GM23248 (cell line): ENCODE measurements at regions not wholly inside any gene's neighbourhood (a gene's known extent, or its start where the extent isn't known, plus 50 kb on each side); places are given as distances from the start of the nearest gene placed in this dataset.

Source experiments
- DNase-seq: peaks from one replicate; pipeline ENCODE4 v3.0.0-alpha.2; 2015
- H2AFZ ChIP-seq: fragments of 200-600 bp; sonication (generic); 2 replicates; pipeline ENCODE4 v1.6.1; 2016; ENCODE audit warnings: antibody characterized with exemption
- H3F3A ChIP-seq: fragments of 200-600 bp; sonication (generic); 2 replicates; pipeline ENCODE4 v1.6.1; 2016; ENCODE audit warnings: mild to moderate bottlenecking, antibody characterized with exemption, mixed run types; ENCODE audit not compliant: insufficient read depth
- H3K27ac ChIP-seq: fragments of 200-600 bp; sonication (generic); 2 replicates; pipeline ENCODE4 v1.5.1; 2016; ENCODE audit warnings: mild to moderate bottlenecking
- H3K27me3 ChIP-seq: fragments of 200-600 bp; sonication (generic); replicated peaks from 2 replicates; pipeline ENCODE4 v1.6.1; 2016; ENCODE audit warnings: mild to moderate bottlenecking; ENCODE audit not compliant: insufficient read depth
- H3K36me3 ChIP-seq: fragments of 200-600 bp; sonication (generic); 2 replicates; pipeline ENCODE4 v1.6.1; 2016; ENCODE audit warnings: low read depth, mild to moderate bottlenecking
- H3K4me1 ChIP-seq: fragments of 200-600 bp; sonication (generic); 2 replicates; pipeline ENCODE4 v1.6.1; 2016; ENCODE audit warnings: mild to moderate bottlenecking; ENCODE audit not compliant: insufficient read depth
- H3K4me2 ChIP-seq: fragments of 200-600 bp; sonication (generic); one replicate; pipeline ENCODE4 v1.6.1; 2016; ENCODE audit warnings: mild to moderate bottlenecking; ENCODE audit not compliant: unreplicated experiment
- H3K4me3 ChIP-seq: fragments of 200-600 bp; sonication (generic); 2 replicates; pipeline ENCODE4 v1.5.1; 2016; ENCODE audit warnings: mild to moderate bottlenecking
- H3K79me2 ChIP-seq: fragments of 200-600 bp; sonication (generic); 2 replicates; pipeline ENCODE4 v1.6.1; 2016; ENCODE audit warnings: mild to moderate bottlenecking; ENCODE audit not compliant: insufficient read depth
- H3K9ac ChIP-seq: fragments of 200-600 bp; sonication (generic); 2 replicates; pipeline ENCODE4 v1.6.1; 2016; ENCODE audit warnings: mild to moderate bottlenecking
- H3K9me2 ChIP-seq: fragments of 200-600 bp; sonication (generic); 2 replicates; pipeline ENCODE4 v1.6.1; 2016; ENCODE audit warnings: mixed run types, mild to moderate bottlenecking, moderate library complexity; ENCODE audit not compliant: insufficient read depth
- H3K9me3 ChIP-seq: fragments of 200-600 bp; sonication (generic); one replicate; pipeline ENCODE4 v1.6.1; 2017; ENCODE audit warnings: low read depth
- H4K20me1 ChIP-seq: fragments of 200-600 bp; sonication (generic); 2 replicates; pipeline ENCODE4 v1.6.0; 2016; ENCODE audit not compliant: insufficient read depth
- EZH2 ChIP-seq: fragments of 200-600 bp; sonication (generic); IDR thresholded peaks from 2 replicates; pipeline ENCODE4 v1.6.1; 2018; ENCODE audit warnings: antibody characterized with exemption, mild to moderate bottlenecking; ENCODE audit not compliant: insufficient read depth, poor library complexity, severe bottlenecking
- EZH2phosphoT487 ChIP-seq: fragments of 200-600 bp; sonication (generic); IDR thresholded peaks from 2 replicates; pipeline ENCODE4 v1.6.1; 2018; ENCODE audit warnings: antibody characterized with exemption, moderate library complexity, mild to moderate bottlenecking, low read depth; ENCODE audit not compliant: insufficient read depth
- WGBS, 2 experiments: methylation state at CpG; one replicate each; pipeline ENCODE4 v1.1.6; 2015 to 2017; ENCODE audit warnings: low lambda C conversion rate in 2 of 2, low coverage in 1 of 2; ENCODE audit errors: missing lambda C conversion rate in 2 of 2; 5-methylcytosine and 5-hydroxymethylcytosine counted together
- in situ Hi-C: fragments of 300-500 bp; cut with MboI; formaldehyde crosslinking; loops from 2 replicates; pipeline ENCODE4 v1.15.0; 2020

DNA sequence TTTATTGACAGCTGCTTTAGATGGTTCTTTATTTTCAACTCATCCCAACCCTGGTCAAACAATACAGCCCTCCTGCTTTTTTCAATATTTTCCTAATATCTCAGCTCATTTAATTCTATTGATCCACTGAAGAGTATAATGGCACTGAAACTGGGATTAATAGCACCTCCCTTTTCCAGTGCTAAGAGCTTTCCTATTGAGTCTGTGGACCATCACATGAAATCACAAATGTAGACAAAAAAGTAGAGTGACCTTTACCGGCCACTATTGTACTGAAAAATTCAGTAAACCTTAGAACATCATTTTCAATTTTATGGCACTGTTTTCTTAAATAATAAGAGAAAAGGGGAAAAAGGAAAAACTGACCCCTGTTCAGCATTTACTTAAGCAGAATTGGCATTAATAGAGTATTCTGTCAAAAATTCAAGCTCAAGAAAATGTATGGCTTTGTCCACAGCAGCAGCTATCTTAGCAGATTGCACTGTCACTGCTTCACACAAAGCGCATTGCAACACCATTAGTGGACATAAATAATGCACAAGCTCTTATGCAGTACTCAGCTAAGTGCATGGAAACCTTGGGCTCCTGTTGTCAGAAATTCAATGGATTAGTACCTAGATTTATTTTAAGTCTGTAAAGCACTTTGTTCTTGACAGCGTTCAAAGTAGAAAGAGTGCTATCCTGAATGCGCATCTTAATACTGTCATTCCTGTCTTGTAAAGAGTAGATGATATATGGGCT, 851.0 kb upstream of the KLHL1 start:
- H3K4me3 ChIP-seq, result no peak overlapping the region
- no peak overlapping the region for H2AFZ ChIP-seq
- no peaks in the 10 kb centered on the region for H3K79me2 ChIP-seq
- no peaks in the 10 kb centered on the region for H3K27me3 ChIP-seq
- H3K9me2 ChIP-seq, result no peaks in the 10 kb centered on the region
- no peaks in the 10 kb centered on the region for H3K36me3 ChIP-seq
- H3K9me3 ChIP-seq, result no peaks in the 10 kb centered on the region
- no peak overlapping the region for H3K27ac ChIP-seq
- no peak overlapping the region for H3K4me2 ChIP-seq
- 39 to 41% methylated on average over 4 of the region's 4 CpGs for WGBS, 2 experiments
- H3K9ac ChIP-seq, result no peak overlapping the region
- no peaks in the 10 kb centered on the region for H4K20me1 ChIP-seq
- H3K4me1 ChIP-seq, result no peaks in the 10 kb centered on the region
- in situ Hi-C loops, result no loop called here
- TF ChIP-seq EZH2phosphoT487, result no peak
- TF ChIP-seq EZH2, result no peak
- no peak for DNase-seq
- H3F3A ChIP-seq, result no peaks in the 10 kb centered on the region

DNA sequence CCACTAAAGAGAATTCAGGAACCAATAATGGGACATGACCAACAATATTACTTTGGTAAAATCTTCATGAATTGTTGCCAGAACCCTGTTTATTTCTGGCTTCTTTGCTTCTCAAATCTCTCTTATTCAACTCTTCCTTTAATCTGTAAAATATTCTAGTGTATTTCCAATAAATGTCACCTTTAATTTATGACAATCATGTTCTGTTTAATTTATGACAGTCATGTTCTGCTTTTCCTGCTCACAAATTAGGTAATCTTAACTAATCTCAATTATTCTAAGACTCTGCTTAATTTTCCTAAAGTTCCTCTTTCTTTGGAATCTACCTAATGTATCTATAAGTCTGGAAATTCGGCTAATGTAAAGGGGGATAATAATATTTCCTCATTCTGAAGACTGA, 847.6 kb upstream of the KLHL1 start:
- Histone ChIP-seq H3K79me2 (no peaks in the 10 kb centered on the region), H3K4me2 (no peak overlapping the region), H2AFZ (no peak overlapping the region), H3F3A (no peaks in the 10 kb centered on the region), H3K27me3 (no peaks in the 10 kb centered on the region), H3K27ac (no peak overlapping the region), H3K9ac (no peak overlapping the region), H4K20me1 (no peaks in the 10 kb centered on the region), H3K36me3 (no peaks in the 10 kb centered on the region), H3K9me3 (no peaks in the 10 kb centered on the region), H3K9me2 (no peaks in the 10 kb centered on the region), H3K4me3 (no peak overlapping the region), H3K4me1 (no peaks in the 10 kb centered on the region)
- 0 to 4% methylated on average over 1 of the region's 1 CpG for WGBS, 2 experiments
- in situ Hi-C loops, result no loop called here
- TF ChIP-seq EZH2phosphoT487 (no peak), EZH2 (no peak)
- DNase-seq, result no peak

DNA sequence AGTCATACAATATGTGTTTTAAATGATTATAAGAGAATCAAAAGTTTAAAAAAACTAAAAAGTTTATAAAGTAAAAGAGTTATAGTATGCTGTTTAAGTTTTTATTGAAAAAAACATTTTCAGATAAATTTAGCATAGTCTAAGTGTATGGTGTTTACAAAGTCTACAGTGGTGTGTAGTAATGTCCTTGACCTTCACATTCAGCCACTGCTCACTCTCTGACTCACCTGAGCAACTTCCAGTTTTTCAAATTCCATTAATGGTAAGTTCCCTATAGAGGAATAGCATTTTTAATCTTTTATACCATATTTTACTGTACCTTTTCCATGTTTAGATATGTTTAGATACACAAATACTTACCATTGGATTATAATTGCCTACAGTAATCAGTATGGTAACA, 842.4 kb upstream of the KLHL1 start:
- in situ Hi-C loops, result no loop called here
- Histone ChIP-seq H3K79me2 (no peaks in the 10 kb centered on the region), H3K4me3 (no peak overlapping the region), H3F3A (no peaks in the 10 kb centered on the region), H3K27me3 (no peaks in the 10 kb centered on the region), H3K9me2 (no peaks in the 10 kb centered on the region), H3K27ac (no peak overlapping the region), H3K36me3 (no peaks in the 10 kb centered on the region), H3K4me2 (no peak overlapping the region), H3K4me1 (no peaks in the 10 kb centered on the region), H2AFZ (no peak overlapping the region), H4K20me1 (no peaks in the 10 kb centered on the region), H3K9me3 (no peaks in the 10 kb centered on the region), H3K9ac (no peak overlapping the region)
- TF ChIP-seq EZH2 (no peak), EZH2phosphoT487 (no peak)
- no peak for DNase-seq

DNA sequence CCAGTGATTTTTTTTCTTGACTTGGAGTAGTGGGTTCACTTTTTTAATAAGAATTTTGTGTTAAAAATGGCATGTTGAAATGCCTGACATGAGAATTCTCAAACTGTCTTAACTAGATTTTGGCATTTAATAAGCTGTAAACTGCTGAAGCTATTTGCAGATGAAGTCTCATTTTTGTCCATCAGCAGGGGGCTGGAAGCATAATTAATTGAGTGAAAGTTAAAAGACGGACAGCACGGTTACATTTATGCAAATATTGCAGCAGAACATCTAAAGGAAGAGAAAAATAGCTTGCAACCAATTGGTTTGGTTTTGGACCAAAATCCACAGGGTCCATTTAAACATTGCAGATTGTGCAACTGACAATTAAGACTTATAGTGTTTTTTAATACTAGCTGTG, 837.3 kb upstream of the KLHL1 start:
- Histone ChIP-seq H3K4me2 (no peak overlapping the region), H3F3A (no peaks in the 10 kb centered on the region), H3K9me3 (no peaks in the 10 kb centered on the region), H3K79me2 (no peaks in the 10 kb centered on the region), H3K36me3 (no peaks in the 10 kb centered on the region), H3K4me3 (no peak overlapping the region), H3K4me1 (no peaks in the 10 kb centered on the region), H3K27ac (no peak overlapping the region), H2AFZ (no peak overlapping the region), H4K20me1 (no peaks in the 10 kb centered on the region), H3K27me3 (no peaks in the 10 kb centered on the region), H3K9ac (no peak overlapping the region), H3K9me2 (no peaks in the 10 kb centered on the region)
- no peak for TF ChIP-seq EZH2
- TF ChIP-seq EZH2phosphoT487, result no peak
- DNase-seq, result no peak
- WGBS, 2 experiments, result 2 to 11% methylated on average over 2 of the region's 2 CpGs
- in situ Hi-C loops, result no loop called here

DNA sequence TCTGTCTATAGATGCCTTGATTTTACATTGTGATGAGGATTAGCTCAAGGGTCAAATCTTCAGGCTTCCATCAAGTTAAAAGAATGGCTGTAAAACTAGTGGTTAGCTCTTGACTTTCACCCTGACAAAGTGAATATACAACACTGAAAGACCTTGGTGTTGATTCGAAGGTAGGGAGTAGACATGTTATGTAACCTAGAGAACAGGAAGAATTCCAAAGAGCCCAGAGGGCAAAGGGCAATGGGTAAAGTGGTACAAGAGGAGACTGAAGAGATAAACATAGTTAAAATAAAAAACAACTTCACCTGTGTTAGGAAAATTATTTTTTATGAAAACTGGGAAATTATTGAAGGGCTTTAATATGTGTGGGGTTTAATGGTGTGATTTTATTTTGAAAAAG, 833.2 kb upstream of the KLHL1 start:
- H3K4me1 ChIP-seq, result no peaks in the 10 kb centered on the region
- no peak overlapping the region for H3K9ac ChIP-seq
- no peaks in the 10 kb centered on the region for H3K9me3 ChIP-seq
- in situ Hi-C loops, result no loop called here
- no peaks in the 10 kb centered on the region for H4K20me1 ChIP-seq
- no peaks in the 10 kb centered on the region for H3K27me3 ChIP-seq
- H3K27ac ChIP-seq, result no peak overlapping the region
- WGBS, 2 experiments, result 18 to 19% methylated on average over 1 of the region's 1 CpG
- H3K4me2 ChIP-seq, result no peak overlapping the region
- no peaks in the 10 kb centered on the region for H3F3A ChIP-seq
- no peak overlapping the region for H2AFZ ChIP-seq
- H3K9me2 ChIP-seq, result no peaks in the 10 kb centered on the region
- TF ChIP-seq EZH2phosphoT487, result no peak
- no peak for TF ChIP-seq EZH2
- DNase-seq, result no peak
- no peaks in the 10 kb centered on the region for H3K79me2 ChIP-seq
- no peaks in the 10 kb centered on the region for H3K36me3 ChIP-seq
- H3K4me3 ChIP-seq, result no peak overlapping the region
